ENCODE measurements at regions not wholly inside any gene's neighbourhood (a gene's known extent, or its start where the extent isn't known, plus 50 kb on each side); places are given as distances from the start of the nearest gene placed in this dataset.

- Histone ChIP-seq H3K18ac (ENCODE audit: low read length) (no peak overlapping the region), H3K79me2 (ENCODE audit: control insufficient read depth, insufficient read depth, low read length, poor library complexity) (no peaks in the 10 kb centered on the region), H4K12ac (ENCODE audit: low read depth, low read length) (no peak overlapping the region), H3K4me3 (ENCODE audit: low read depth, low read length) (no peak overlapping the region), H2BK120ac (ENCODE audit: insufficient read depth, low read length, poor library complexity) (no peak overlapping the region), H3K9ac (ENCODE audit: low read length) (no peak overlapping the region), H3K36me3 (ENCODE audit: control insufficient read depth in 1 of 2, insufficient read depth in 2 of 2, low read length in 2 of 2) (no peaks in the 10 kb centered on the region), H3K14ac (ENCODE audit: low read length) (no peak overlapping the region), H2BK5ac (ENCODE audit: low read depth, low read length, poor library complexity) (no peak overlapping the region), H4K8ac (ENCODE audit: low read depth, low read length) (no peak overlapping the region), H2BK12ac (ENCODE audit: low read length) (no peak overlapping the region), H3K23ac (ENCODE audit: low read length) (no peak overlapping the region), H3K79me1 (ENCODE audit: low read length) (no peaks in the 10 kb centered on the region), H3K27me3 (ENCODE audit: insufficient read depth, low read length) (no peaks in the 10 kb centered on the region), H2AK5ac (ENCODE audit: low read length) (no peak overlapping the region), H3K4me2 (ENCODE audit: low read length) (no peak overlapping the region), H4K91ac (ENCODE audit: low read depth, low read length) (no peak overlapping the region), H3K4me1 (ENCODE audit: control insufficient read depth in 1 of 2, insufficient read depth in 2 of 2, low read length in 2 of 2) (no peaks in the 10 kb centered on the region), H3K27ac (ENCODE audit: low read depth, low read length) (no peak overlapping the region), H2AFZ (ENCODE audit: insufficient read depth, low read length, poor library complexity) (no peak overlapping the region), H3K4ac (ENCODE audit: low read depth, low read length) (no peak overlapping the region), H3K9me3 (ENCODE audit: insufficient read depth, low read depth, low read length) (no peaks in the 10 kb centered on the region)
- no CpG with 5 or more reads among the region's 4 CpGs for WGBS (ENCODE audit: extremely low coverage, insufficient coverage, insufficient read length)
- DNase-seq = peak; percentile 30 to 78
Measured at GRCh38 chr1:199123615-199124014, 484.8 kb downstream of the PTPRC start.

GRCh38 chr1:199124351-199124750 lies 485.5 kb downstream of the PTPRC start:
- Histone ChIP-seq H4K91ac (ENCODE audit: low read depth, low read length) (no peak overlapping the region), H3K9ac (ENCODE audit: low read length) (no peak overlapping the region), H3K27ac (ENCODE audit: low read depth, low read length) (no peak overlapping the region), H4K12ac (ENCODE audit: low read depth, low read length) (no peak overlapping the region), H3K4me3 (ENCODE audit: low read depth, low read length) (no peak overlapping the region), H3K18ac (ENCODE audit: low read length) (no peak overlapping the region), H3K9me3 (ENCODE audit: insufficient read depth, low read depth, low read length) (no peaks in the 10 kb centered on the region), H3K4me2 (ENCODE audit: low read length) (no peak overlapping the region), H3K36me3 (ENCODE audit: control insufficient read depth in 1 of 2, insufficient read depth in 2 of 2, low read length in 2 of 2) (no peaks in the 10 kb centered on the region), H3K23ac (ENCODE audit: low read length) (no peak overlapping the region), H2BK12ac (ENCODE audit: low read length) (no peak overlapping the region), H4K8ac (ENCODE audit: low read depth, low read length) (no peak overlapping the region), H2BK120ac (ENCODE audit: insufficient read depth, low read length, poor library complexity) (no peak overlapping the region), H2AK5ac (ENCODE audit: low read length) (no peak overlapping the region), H3K79me1 (ENCODE audit: low read length) (no peaks in the 10 kb centered on the region), H2AFZ (ENCODE audit: insufficient read depth, low read length, poor library complexity) (no peak overlapping the region), H3K27me3 (ENCODE audit: insufficient read depth, low read length) (no peaks in the 10 kb centered on the region), H3K79me2 (ENCODE audit: control insufficient read depth, insufficient read depth, low read length, poor library complexity) (no peaks in the 10 kb centered on the region), H2BK5ac (ENCODE audit: low read depth, low read length, poor library complexity) (no peak overlapping the region), H3K4ac (ENCODE audit: low read depth, low read length) (no peak overlapping the region), H3K14ac (ENCODE audit: low read length) (no peak overlapping the region), H3K4me1 (ENCODE audit: control insufficient read depth in 1 of 2, insufficient read depth in 2 of 2, low read length in 2 of 2) (no peaks in the 10 kb centered on the region)
- no peak for DNase-seq
- WGBS (ENCODE audit: extremely low coverage, insufficient coverage, insufficient read length) = no CpG with 5 or more reads among the region's 1 CpG

GRCh38 chr1:199129247-199129646 lies 490.4 kb downstream of the PTPRC start:
- H3K27me3 ChIP-seq (ENCODE audit: insufficient read depth, low read length) = no peaks in the 10 kb centered on the region
- H3K4ac ChIP-seq (ENCODE audit: low read depth, low read length) = no peak overlapping the region
- H3K79me1 ChIP-seq (ENCODE audit: low read length) = no peaks in the 10 kb centered on the region
- H2AK5ac ChIP-seq (ENCODE audit: low read length) = no peak overlapping the region
- no peaks in the 10 kb centered on the region for H3K79me2 ChIP-seq (ENCODE audit: control insufficient read depth, insufficient read depth, low read length, poor library complexity)
- H2BK5ac ChIP-seq (ENCODE audit: low read depth, low read length, poor library complexity) = no peak overlapping the region
- H2AFZ ChIP-seq (ENCODE audit: insufficient read depth, low read length, poor library complexity) = no peak overlapping the region
- no peak overlapping the region for H2BK12ac ChIP-seq (ENCODE audit: low read length)
- H3K9ac ChIP-seq (ENCODE audit: low read length) = no peak overlapping the region
- H4K8ac ChIP-seq (ENCODE audit: low read depth, low read length) = no peak overlapping the region
- H3K36me3 ChIP-seq (ENCODE audit: control insufficient read depth in 1 of 2, insufficient read depth in 2 of 2, low read length in 2 of 2) = no peaks in the 10 kb centered on the region
- H3K27ac ChIP-seq (ENCODE audit: low read depth, low read length) = no peak overlapping the region
- no peak overlapping the region for H3K4me2 ChIP-seq (ENCODE audit: low read length)
- no CpG with 5 or more reads among the region's 2 CpGs for WGBS (ENCODE audit: extremely low coverage, insufficient coverage, insufficient read length)
- H2BK120ac ChIP-seq (ENCODE audit: insufficient read depth, low read length, poor library complexity) = no peak overlapping the region
- no peak overlapping the region for H3K14ac ChIP-seq (ENCODE audit: low read length)
- H3K23ac ChIP-seq (ENCODE audit: low read length) = no peak overlapping the region
- H4K91ac ChIP-seq (ENCODE audit: low read depth, low read length) = no peak overlapping the region
- no peaks in the 10 kb centered on the region for H3K4me1 ChIP-seq (ENCODE audit: control insufficient read depth in 1 of 2, insufficient read depth in 2 of 2, low read length in 2 of 2)
- H3K9me3 ChIP-seq (ENCODE audit: insufficient read depth, low read depth, low read length) = no peaks in the 10 kb centered on the region
- no peak for DNase-seq
- no peak overlapping the region for H3K18ac ChIP-seq (ENCODE audit: low read length)
- H3K4me3 ChIP-seq (ENCODE audit: low read depth, low read length) = no peak overlapping the region
- H4K12ac ChIP-seq (ENCODE audit: low read depth, low read length) = no peak overlapping the region

GRCh38 chr1:199132006-199132405 lies 493.2 kb downstream of the PTPRC start:
- DNase-seq = no peak
- Histone ChIP-seq H3K79me1 (ENCODE audit: low read length) (no peaks in the 10 kb centered on the region), H3K4me1 (ENCODE audit: control insufficient read depth in 1 of 2, insufficient read depth in 2 of 2, low read length in 2 of 2) (no peaks in the 10 kb centered on the region), H4K8ac (ENCODE audit: low read depth, low read length) (no peak overlapping the region), H2AFZ (ENCODE audit: insufficient read depth, low read length, poor library complexity) (no peak overlapping the region), H3K4ac (ENCODE audit: low read depth, low read length) (no peak overlapping the region), H3K18ac (ENCODE audit: low read length) (no peak overlapping the region), H3K27ac (ENCODE audit: low read depth, low read length) (no peak overlapping the region), H3K36me3 (ENCODE audit: control insufficient read depth in 1 of 2, insufficient read depth in 2 of 2, low read length in 2 of 2) (no peaks in the 10 kb centered on the region), H3K23ac (ENCODE audit: low read length) (no peak overlapping the region), H2BK5ac (ENCODE audit: low read depth, low read length, poor library complexity) (no peak overlapping the region), H4K91ac (ENCODE audit: low read depth, low read length) (no peak overlapping the region), H3K4me3 (ENCODE audit: low read depth, low read length) (no peak overlapping the region), H3K79me2 (ENCODE audit: control insufficient read depth, insufficient read depth, low read length, poor library complexity) (no peaks in the 10 kb centered on the region), H3K9ac (ENCODE audit: low read length) (no peak overlapping the region), H3K9me3 (ENCODE audit: insufficient read depth, low read depth, low read length) (no peaks in the 10 kb centered on the region), H2BK12ac (ENCODE audit: low read length) (no peak overlapping the region), H3K4me2 (ENCODE audit: low read length) (no peak overlapping the region), H2BK120ac (ENCODE audit: insufficient read depth, low read length, poor library complexity) (no peak overlapping the region), H3K27me3 (ENCODE audit: insufficient read depth, low read length) (no peaks in the 10 kb centered on the region), H3K14ac (ENCODE audit: low read length) (no peak overlapping the region), H2AK5ac (ENCODE audit: low read length) (no peak overlapping the region), H4K12ac (ENCODE audit: low read depth, low read length) (no peak overlapping the region)
- WGBS (ENCODE audit: extremely low coverage, insufficient coverage, insufficient read length) = no CpG with 5 or more reads among the region's 1 CpG

All from trophoblast cell (in vitro differentiated cells and primary cell).